GM12878 (cell line): ENCODE measurements at regions not wholly inside any gene's neighbourhood (a gene's known extent, or its start where the extent isn't known, plus 50 kb on each side); places are given as distances from the start of the nearest gene placed in this dataset.

Source experiments
- CREB1 ChIP-seq: IDR thresholded peaks from 2 replicates; pipeline ENCODE4 v1.6.1; 2012; ENCODE audit warnings: low read depth, mild to moderate bottlenecking, inconsistent platforms
- MTA2 ChIP-seq: fragments of 450-650 bp; IDR thresholded peaks from 2 replicates; pipeline ENCODE4 v1.6.1; 2016; ENCODE audit warnings: low read depth, mild to moderate bottlenecking, moderate library complexity
- TAF1 ChIP-seq: IDR thresholded peaks from 2 replicates; pipeline ENCODE4 v1.6.1; 2011; ENCODE audit warnings: mild to moderate bottlenecking, low read depth, low read length, borderline replicate concordance
- TF ChIP-seq, protein P1 (sequence below), 3 experiments: IDR thresholded peaks in 2 of 3; conservative IDR thresholded peaks in 1 of 3; 2 replicates each; pipeline ENCODE4 v1.5.1; 2011; ENCODE audit warnings: low read depth in 3 of 3, low read length in 3 of 3, mild to moderate bottlenecking in 3 of 3, control low read depth in 2 of 3, moderate library complexity in 2 of 3, inconsistent platforms in 1 of 3, mixed read lengths in 1 of 3; ENCODE audit not compliant: control insufficient read depth in 2 of 3, insufficient read depth in 1 of 3; ENCODE audit errors: extremely low read depth in 1 of 3

DNA sequence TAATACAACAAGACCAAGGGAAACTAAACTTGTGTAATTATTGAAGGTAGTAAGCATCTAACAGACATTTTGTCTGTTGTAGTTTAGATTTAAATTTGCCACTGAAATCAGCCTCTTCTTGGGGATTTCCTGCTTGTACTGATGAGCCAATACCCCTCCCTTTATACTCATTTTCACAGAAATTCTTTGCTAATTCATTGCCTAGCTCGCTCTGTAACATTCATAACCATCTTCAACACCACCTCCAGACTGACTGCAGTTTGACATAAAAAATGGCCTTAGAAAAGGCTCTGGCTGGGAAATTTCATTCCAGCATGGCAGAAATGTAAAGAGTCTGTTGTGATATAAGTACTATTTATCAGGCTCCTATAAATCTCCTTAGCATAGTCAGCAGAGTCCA lies 109.7 kb upstream of the FLRT2 start:
- TF ChIP-seq MTA2 (no peak), CREB1 (no peak), TAF1 (no peak)
- TF ChIP-seq, protein P1, sequence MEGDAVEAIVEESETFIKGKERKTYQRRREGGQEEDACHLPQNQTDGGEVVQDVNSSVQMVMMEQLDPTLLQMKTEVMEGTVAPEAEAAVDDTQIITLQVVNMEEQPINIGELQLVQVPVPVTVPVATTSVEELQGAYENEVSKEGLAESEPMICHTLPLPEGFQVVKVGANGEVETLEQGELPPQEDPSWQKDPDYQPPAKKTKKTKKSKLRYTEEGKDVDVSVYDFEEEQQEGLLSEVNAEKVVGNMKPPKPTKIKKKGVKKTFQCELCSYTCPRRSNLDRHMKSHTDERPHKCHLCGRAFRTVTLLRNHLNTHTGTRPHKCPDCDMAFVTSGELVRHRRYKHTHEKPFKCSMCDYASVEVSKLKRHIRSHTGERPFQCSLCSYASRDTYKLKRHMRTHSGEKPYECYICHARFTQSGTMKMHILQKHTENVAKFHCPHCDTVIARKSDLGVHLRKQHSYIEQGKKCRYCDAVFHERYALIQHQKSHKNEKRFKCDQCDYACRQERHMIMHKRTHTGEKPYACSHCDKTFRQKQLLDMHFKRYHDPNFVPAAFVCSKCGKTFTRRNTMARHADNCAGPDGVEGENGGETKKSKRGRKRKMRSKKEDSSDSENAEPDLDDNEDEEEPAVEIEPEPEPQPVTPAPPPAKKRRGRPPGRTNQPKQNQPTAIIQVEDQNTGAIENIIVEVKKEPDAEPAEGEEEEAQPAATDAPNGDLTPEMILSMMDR (IDR thresholded peaks at IDR 0.05 in 2 of 3, conservative IDR thresholded peaks at IDR 0.05 in 1 of 3; ENCODE audit: control insufficient read depth in 2 of 3, extremely low read depth in 1 of 3, insufficient read depth in 1 of 3, low read depth in 3 of 3, low read length in 3 of 3) = no peak
